ENCODE measurements at regions not wholly inside any gene's neighbourhood (a gene's known extent, or its start where the extent isn't known, plus 50 kb on each side); places are given as distances from the start of the nearest gene placed in this dataset.

DNA sequence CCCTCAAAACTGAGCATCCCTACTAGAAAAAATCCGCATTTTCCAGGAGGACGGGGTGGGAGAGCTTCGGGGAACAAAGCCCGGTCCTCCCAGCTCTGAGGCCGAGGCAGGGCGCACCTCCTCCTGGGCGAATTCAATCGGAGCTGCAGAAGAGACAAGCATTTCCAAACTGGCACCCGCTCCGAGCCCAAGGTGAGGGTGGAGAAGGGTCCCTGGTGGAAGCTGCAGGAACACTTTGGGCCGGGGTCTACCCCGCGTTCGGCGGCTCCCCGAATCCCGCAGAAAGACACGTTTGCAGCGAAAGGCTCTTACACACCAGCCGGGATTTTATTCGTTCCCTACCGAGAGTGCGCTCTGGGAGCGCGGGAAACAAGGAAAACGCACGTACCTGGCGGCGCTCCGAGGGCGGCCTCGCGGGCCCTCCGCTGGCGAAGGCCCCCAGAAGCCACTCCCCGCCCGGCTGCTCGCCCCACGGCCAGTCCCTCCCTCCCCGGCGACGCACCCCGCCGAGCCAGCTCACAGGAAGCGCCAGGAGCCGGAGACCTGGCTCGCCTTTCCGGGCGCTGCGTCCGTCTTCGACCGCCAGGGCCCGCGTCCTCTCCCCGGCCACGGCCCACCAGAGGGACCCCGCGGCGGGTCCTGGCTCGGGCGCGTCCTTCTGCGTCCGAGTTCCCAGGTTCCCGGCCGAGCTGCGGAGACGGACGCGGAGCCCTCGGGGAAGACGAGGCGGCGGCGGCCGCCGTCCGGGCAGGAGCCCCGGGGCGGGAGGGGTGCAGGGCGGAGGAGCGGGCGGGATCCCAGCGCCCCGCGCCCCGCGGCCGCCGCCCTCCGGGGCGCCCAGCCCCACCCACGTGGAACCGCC lies 49.8 kb upstream of the BAHCC1 start:
- TF ChIP-seq, protein P1, sequence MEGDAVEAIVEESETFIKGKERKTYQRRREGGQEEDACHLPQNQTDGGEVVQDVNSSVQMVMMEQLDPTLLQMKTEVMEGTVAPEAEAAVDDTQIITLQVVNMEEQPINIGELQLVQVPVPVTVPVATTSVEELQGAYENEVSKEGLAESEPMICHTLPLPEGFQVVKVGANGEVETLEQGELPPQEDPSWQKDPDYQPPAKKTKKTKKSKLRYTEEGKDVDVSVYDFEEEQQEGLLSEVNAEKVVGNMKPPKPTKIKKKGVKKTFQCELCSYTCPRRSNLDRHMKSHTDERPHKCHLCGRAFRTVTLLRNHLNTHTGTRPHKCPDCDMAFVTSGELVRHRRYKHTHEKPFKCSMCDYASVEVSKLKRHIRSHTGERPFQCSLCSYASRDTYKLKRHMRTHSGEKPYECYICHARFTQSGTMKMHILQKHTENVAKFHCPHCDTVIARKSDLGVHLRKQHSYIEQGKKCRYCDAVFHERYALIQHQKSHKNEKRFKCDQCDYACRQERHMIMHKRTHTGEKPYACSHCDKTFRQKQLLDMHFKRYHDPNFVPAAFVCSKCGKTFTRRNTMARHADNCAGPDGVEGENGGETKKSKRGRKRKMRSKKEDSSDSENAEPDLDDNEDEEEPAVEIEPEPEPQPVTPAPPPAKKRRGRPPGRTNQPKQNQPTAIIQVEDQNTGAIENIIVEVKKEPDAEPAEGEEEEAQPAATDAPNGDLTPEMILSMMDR (conservative IDR thresholded peaks at IDR 0.05 in 1 of 2, IDR thresholded peaks at IDR 0.05 in 1 of 2; ENCODE audit: low read depth in 1 of 2, low read length in 2 of 2), result no peak
- TF ChIP-seq EZH2 (IDR thresholded peaks at IDR 0.05; ENCODE audit: low read length, missing control alignments), result no peak
